Pulmonary artery endothelial cell (primary cell): ENCODE measurements at regions not wholly inside any gene's neighbourhood (a gene's known extent, or its start where the extent isn't known, plus 50 kb on each side); places are given as distances from the start of the nearest gene placed in this dataset.
"Not testable (repeated sequence)": the region's sequence is repeated elsewhere in the genome, so short reads cannot be mapped to it uniquely, and the experiment has no call there.

Source experiments
- DNase-seq: peaks from one replicate; pipeline ENCODE4 v3.0.0-alpha.2; 2011; ENCODE audit warnings: low read depth, low spot score

DNA sequence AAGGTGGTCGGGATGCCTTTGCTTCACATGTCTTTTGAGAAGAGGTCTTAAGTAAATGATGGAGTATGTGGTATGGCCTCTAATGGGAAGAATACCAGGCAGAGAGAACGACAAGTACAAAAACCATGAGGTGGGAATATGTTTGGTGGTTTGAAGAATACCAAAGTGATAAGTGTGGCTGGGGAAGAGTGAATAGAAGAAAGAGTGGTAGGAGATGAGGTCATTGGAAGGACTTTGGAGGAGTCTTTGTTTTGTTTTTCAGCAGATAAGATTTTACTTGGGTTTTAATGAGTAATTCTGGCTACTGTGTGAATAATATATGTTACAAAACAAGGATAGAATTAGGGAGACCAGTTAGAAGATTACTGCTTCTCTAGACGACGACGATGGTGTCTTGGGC is 515.4 kb downstream of the RAB38 start:
- no peak for DNase-seq

DNA sequence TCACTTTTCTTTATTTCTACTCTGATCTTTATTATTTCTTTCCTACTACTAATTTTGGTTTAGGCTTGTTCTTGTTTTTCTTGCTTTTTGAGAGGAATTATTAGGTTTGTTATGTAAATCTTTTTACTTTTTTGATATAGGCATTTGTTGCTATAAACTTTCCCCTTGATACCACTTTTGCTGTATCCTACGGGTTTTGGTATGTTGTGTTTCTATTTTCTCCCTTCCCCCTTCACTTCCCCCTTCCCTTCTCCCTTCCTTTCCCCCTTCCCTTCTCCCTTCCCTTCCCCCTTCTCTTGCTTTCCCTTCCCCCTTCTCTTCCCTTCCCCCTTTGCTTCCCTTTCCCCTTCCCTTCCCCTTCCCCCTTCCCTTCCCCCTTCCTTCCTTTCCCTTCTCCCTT is 529.6 kb downstream of the RAB38 start:
- DNase-seq: no peak

DNA sequence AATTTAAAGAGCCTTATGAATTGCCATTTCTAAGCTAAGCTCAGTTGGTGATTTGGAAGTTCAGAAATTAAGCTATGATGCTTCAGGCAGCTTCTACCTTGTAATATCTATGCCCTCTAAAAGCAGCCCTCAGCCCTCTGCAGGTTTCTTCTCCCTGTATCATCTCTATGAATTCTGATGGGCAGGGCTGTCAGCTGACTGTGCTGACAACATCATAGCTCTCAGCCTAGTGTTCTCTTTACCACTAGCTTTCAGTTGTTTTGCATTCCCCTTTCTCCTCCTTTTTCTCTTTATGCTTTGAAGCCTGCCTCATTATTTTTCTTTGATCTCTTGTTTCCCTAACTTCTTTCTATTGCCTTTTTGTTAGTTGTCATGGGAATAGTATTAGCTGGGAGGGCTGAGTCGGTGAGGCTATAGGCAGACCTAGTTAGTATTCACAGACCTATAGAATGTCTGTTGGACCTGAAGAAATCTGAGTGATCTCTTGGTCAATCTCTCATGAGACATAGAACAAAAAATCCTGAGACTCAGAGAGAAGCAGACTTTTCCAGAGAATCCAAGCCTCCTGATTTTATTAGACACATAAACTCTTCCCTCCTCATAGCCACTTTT is 535.4 kb downstream of the RAB38 start:
- no peak for DNase-seq

DNA sequence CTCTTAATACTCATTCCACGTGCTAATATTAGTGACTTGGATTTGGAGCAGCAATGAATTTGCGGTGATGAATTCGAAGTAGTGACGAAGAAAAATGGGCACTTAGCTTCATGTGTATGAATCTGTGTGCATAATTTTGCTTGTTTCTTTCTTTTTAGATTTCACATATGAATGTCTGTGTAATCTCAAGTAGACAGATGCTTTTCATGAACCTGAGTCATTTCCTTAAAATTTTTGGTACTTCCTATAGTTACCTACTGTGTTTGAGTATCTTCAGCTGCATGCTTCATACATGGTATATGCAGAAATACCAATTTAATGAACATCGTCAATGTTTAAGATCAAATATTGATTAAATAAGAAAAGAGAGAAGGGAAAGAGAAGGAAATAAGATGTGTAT is 540.2 kb downstream of the RAB38 start:
- no peak for DNase-seq

DNA sequence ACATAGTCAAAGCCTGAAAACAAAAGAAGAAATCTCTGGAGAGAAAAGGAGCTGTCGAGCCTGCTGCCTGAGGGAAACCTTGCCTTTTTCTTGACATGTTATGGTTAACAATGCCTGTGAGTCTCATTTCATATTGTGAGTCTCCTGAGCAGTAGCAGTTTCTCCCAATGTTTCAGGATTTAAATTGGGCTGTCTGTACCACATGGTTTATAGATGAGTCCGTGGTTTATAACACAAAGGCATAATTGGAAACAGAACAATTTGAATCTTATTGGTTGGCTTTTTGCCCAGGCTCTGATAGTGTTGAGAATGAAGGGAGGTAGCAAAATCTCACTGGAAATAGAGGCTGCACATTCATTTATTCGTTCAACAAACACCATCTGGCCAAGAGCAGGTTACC is 540.9 kb downstream of the RAB38 start:
- DNase-seq: no peak

DNA sequence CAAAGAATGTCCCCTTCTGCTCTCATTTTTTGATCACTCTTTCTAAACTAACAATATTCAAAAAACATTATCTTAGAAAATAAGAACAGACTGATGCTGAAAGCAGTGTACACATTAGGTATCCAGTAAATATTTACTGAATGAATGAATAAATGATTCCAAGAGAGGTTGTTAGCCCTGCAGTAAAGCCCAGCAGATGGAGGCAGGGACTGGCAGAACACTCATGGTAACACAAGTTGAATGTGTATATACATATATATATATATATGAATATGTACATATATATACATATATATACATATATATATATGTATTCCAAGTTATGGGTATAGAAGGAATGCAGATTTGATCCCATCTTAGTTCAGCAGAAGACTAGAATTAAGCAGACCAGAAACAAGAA is 546.3 kb downstream of the RAB38 start:
- no peak for DNase-seq

DNA sequence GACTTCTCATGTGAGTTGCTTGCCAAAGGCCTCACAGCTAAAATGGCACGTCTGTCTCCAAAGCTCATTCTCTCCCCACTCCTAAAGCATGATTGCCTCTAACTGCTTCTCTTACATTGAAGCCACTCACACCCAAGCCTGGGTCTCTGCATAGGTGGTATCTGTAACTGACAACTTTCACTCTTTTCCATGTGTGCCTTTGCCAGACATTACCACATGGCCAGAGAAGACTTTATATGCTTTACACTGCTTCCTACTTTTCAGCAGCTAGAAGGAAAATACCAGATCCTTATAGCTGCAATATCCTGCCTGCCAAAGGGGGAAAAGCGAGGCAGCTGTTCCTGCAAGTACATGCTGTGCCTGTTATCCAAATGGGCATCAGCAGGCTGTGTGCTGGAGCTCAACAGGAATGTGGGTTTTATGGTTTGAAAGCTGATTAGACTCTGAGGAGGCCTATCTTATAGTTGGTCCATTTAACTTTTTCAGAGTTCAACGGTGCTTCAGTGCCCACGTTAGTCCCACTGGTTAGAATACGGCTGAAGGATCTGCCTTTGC is 547.1 kb downstream of the RAB38 start:
- DNase-seq: no peak

DNA sequence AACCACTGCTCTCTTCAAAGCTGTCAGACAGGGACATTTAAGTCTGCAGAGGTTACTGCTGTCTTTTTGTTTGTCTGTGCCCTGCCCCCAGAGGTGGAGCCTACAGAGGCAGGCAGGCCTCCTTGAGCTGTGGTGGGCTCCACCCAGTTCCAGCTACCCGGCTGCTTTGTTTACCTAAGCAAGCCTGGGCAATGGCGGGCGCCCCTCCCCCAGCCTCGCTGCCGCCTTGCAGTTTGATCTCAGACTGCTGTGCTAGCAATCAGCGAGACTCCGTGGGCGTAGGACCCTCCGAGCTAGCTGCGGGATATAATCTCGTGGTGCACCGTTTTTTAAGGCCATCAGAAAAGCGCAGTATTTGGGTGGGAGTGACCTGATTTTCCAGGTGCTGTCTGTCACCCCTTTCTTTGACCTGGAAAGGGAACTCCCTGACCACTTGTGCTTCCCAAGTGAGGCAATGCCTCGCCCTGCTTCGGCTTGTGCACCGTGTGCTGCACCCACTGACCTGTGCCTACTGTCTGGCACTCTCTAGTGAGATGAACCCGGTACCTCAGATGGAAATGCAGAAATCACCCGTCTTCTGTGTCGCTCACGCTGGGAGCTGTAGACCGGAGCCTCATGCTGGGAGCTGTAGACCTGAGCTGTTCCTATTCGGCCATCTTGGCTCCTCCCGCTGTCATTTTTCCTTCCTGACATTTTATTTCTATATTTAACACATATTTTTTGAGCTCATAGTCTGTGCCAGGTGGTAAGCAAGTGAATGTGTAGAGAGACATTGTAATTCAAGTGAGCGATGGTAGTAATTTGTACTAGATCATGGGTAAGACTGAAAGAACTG is 551.5 kb downstream of the RAB38 start:
- DNase-seq: not testable (repeated sequence)

DNA sequence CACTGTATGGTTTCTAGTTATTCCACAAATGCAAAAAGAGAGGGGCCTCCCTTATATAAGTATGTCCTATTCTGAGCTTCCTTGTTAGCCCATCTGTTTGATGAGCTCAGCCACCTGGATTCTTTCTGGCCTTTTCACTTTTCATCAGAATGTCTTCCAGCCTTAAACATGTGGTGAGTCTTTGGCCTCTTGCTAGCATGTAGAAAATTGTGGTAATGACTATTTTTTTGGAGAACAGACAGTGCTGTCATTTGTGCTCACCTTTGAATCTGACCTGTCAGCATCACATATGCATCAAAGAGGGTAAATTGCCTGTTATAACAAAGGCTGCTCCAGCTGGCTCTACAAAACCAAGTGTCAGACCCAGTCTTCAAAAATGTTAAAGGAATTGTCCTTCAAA is 558.7 kb downstream of the RAB38 start:
- no peak for DNase-seq

DNA sequence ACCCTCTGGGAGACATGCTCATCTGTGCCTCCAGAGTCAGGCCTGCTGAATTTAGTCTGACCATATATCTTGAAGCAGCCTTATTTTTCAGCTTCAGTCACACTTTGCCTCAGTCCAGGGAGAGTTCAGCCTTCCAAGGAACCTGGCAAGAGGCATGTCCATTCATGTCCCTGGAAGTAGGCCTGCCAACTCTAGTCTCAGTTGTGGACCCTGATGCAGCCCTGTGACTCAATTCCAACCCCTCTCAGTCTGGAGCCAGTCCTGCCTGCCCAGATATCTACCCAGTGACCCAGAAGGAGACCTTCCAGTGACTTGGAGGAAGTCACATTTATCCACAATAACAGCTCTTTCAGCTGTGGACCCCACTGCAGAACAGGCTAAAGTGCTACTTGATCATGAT is 566.6 kb downstream of the TMEM135 start:
- no peak for DNase-seq

DNA sequence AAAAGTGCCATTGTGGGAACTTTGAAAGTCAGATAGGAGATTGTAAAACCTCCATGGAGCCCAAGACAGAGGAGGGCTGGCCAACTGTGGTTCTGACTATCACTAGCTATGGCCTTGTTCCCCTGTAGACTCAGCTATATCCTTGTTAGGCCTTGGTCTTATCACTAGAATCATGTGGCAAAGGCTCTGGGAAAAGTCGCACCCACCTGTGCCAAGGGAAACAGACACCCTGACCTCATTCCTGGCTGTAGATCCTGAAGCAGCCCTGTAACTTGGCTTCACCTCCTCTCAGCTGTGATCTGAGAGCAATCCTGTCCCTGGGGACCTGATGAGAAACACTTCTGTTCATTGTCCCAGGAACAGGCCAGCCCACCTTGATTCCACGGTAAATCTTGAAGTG is 566.2 kb downstream of the TMEM135 start:
- DNase-seq: no peak

DNA sequence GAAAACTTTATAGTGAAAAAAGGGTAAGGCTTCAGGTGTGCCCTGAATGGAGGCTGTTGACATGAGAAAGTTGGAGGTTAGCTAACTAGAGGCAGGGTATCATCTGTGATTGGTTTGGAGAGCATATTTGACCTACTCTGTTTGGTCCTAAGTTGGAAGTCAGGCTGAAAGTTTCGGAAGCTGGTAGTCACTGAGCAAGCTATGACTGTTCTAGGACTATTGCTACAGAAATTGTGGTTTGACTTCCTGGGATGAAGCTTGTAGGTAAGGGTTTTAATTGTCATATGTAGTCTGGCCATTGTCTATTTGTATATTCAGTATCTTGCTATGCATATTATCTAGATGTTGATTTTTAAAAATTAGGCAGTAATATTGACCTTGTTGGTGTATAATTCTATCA is 565.0 kb downstream of the TMEM135 start:
- DNase-seq: no peak

DNA sequence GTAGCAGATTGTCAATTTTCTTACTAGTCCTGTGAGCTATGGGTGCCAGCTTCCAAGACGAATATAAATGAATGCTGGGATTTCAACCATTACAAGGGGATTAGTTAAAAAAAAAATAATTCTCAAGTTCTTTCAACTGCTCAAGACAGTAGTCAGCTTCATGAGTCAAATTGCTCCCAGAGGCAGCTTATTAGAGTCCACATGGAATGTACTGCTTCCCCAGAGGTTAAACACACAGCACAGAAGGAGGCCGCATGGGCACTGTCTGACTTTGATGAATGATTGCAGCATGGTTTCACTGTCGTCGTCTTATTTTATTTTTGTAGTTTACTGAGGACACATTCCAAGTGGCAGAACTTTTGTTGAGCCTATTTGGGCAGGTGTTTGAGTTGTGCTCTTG is 563.2 kb downstream of the TMEM135 start:
- no peak for DNase-seq

DNA sequence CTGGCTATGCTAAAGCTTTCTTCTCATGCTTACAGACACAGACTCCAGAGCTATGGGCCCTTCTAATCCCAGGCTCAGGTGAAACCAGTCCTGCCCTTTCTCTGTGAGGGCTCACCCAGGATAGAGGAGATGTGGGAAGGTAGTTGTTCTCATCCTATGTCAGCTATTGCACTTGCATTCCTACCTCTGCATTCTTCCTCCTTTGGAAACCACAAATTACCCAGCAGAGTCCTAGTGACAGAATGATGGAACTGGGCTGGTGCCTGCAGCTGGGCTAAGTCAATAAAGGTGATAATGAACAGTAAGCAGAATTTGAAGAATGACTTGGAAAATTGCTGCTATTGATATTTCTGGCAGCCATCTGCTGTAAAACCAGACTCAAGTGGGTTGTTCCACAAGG is 560.0 kb downstream of the TMEM135 start:
- no peak for DNase-seq

DNA sequence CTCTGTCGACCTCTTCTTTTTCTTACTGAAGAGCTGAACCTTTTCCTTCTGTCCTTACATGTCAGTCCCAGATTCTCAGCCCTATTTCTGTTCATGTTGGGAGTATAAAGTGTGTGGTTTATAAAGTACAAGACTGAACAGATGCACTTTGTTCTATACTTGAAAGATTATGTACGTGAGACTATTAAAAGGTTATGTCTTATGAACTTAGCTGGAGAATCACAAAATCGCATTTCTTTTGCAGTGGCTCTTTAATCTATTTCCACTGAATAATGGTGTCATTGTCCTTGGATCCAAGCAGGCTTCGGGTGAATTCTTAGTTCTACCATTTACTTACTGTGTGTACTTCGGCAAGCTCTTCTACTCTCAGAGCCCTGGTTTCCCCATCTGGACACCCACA is 558.4 kb downstream of the TMEM135 start:
- no peak for DNase-seq

DNA sequence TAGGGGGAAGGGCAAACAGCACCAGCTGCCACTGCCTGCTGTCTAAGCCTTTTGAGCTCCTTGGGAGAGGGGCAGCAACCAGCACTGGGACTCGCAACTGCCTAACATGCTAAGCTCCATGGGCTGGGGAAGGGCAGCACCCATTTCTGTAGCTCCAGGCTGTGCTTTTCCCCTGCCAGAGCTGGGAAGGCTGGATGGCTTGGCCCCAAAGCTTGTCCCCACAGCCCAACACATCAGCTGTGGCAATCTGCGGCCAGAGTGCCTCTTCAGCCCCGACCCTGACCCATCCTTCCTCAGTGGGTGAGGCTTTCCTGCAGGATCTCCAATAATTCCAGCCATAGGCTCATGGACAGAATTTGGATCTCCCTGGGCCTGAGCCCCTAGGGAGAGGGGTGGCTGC is 551.3 kb downstream of the TMEM135 start:
- DNase-seq: no peak

DNA sequence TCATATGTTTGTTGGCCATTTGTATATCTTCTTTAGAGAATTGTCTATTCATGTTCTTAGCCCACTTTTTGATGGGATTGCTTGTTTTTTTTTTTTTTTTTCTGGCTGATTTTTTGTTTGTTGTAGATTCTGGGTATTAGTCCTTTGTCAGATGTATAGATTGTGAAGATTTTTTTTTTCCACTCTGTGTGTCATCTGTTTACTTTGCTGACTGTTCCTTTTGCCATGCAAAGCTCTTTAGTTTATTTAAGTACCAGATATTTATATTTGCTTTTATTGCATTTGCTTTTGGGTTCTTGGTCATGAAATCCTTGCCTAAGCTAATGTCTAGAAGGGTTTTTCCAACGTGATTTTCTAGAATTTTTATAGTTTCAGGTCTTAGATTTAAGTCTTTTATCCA is 547.9 kb downstream of the TMEM135 start:
- not testable (repeated sequence) for DNase-seq

DNA sequence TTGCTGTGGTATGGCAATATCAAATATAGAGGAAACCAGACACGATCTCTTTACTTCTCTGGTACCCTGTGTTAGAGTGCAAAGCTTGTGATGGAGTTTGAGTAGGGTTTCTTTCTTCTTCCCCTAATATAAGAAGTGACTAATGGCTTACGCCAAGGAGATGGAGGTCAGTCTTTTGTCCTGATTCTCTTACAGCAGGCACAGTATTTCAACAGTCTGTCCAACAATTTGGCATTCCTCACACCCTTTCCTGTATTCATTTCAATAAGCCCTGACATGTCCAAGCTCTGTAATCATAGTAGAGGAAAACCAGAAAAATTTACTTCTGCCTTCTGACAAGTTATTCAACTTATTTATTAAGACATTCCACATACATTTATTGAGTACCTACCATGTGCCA is 546.2 kb downstream of the TMEM135 start:
- no peak for DNase-seq

DNA sequence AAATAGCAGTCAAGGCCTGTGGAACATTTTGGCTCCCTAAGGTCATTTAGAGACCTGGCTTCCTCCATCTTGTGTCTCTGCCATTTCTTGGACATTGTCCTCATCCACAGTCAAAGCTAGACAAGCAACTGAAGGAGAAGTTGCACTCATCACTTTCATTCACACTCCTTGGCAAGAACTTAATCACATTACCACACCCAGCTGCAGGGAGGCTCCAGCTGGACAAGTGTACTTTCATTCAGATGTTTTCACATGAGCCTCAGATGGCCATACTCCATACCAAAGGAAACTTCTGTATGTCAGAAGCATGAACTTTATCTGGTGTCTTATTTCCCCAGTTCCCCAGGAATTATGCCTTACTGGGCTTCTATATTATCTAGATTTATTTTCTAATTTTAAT is 537.4 kb downstream of the TMEM135 start:
- DNase-seq: no peak

DNA sequence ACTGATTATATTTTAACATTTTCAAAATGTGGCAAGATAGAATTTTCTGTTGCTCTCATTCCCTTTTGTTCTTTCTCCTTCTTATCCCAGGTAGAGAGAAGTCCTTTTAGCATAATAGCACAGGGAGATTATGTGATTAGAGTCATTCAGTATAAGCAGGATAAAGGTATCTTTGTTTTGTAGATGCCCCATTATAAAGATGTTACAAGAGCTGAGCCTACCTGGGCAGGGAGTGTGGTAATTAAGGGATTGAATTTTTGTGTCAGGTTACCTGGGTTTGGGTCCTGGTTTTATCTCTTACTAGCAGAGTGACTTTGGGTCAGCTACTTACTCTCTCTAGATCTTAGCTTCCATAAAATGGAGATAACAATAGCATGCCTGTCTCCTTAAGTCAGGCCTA is 536.5 kb downstream of the TMEM135 start:
- no peak for DNase-seq

DNA sequence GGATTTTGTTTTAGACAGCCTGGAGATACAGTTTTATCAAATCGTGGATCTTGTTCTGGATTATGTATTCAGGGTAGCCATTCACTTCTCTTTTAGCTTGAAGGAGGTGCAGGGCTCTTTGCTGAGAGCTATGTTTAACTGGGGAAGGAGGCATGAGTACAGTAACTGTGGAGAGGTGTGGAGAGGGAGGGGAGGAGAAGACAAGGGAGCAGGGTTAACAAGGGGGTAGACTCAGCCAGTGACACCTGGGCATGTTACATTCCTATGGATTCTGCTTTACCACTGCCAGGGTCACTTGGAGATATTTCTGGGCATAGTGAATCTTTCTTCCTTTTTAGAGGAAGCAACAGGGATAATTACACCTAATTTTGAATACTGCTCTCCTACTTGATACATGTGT is 536.0 kb downstream of the TMEM135 start:
- DNase-seq: no peak

DNA sequence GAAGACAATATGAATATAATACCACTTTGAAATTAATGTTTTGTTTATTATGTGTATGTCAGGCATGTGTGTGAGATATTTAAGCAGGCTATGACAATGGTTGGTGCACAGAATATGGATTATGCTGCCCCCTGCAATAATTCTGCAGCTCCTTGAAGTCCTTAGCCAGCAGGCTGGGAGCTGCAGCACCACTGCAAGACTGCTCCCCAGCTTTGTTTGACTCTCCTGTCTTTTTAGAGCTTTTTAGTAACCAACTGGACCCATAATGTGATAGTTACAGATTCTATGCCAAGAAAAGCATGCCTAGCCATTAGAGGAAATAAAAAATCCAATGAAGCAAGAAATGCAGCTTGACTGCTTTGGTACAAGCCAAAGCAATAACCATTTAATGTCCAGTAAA is 535.1 kb downstream of the TMEM135 start:
- no peak for DNase-seq

DNA sequence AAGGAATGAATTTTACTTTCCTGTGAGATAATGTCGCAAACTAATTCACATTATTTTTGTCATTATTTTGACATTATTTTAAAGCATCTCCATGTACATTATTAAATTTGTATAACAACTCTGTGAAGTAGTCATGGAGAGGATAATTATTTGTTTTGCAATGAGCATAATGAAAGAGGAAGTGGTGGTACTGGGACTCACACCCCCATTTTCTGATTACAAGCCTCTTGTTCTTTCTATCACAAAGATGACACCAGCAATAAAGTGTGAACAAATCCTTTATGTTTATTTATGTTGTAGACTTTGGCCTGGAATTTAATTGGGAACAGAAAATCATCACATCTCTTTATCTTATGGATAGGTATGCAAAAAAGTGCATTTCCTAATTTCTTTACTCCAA is 522.6 kb downstream of the TMEM135 start:
- DNase-seq: no peak
